Adrenal gland (tissue), 9 donors: ENCODE measurements at regions not wholly inside any gene's neighbourhood (a gene's known extent, or its start where the extent isn't known, plus 50 kb on each side); places are given as distances from the start of the nearest gene placed in this dataset.
"Not testable (repeated sequence)": the region's sequence is repeated elsewhere in the genome, so short reads cannot be mapped to it uniquely, and the experiment has no call there.

ENCODE experiments used
- DNase-seq, 7 donors: peaks; one replicate each; pipeline ENCODE4 v3.0.0-alpha.2; 2019 to 2020
- H3K27ac ChIP-seq, 5 donors: fragments of 200-600 bp; sonication (generic) in 4 of 5; 1 replicate in 3 of 5; 2 replicates in 2 of 5; pipeline versions ENCODE4 v1.5.1 to v1.8.0; 2016 to 2020; ENCODE audit warnings: mild to moderate bottlenecking in 1 of 5
- H3K27me3 ChIP-seq: fragments of 200-600 bp; 2 replicates; pipeline ENCODE4 v1.8.0; 2021
- H3K36me3 ChIP-seq, 2 donors: fragments of 200-600 bp; replicated peaks in 1 of 2; 1 replicate in 1 of 2; 2 replicates in 1 of 2; pipeline versions ENCODE4 v1.5.1 to v1.8.0; 2018 to 2022
- H3K4me1 ChIP-seq, 2 donors: fragments of 200-600 bp; replicated peaks in 1 of 2; 1 replicate in 1 of 2; 2 replicates in 1 of 2; pipeline versions ENCODE4 v1.5.1 to v1.8.0; 2018 to 2021
- H3K4me3 ChIP-seq, 4 donors: fragments of 200-600 bp; sonication (generic) in 3 of 4; one replicate each; pipeline ENCODE4 v1.5.1; 2016 to 2018
- H3K9me3 ChIP-seq, 3 donors: fragments of 200-600 bp; sonication (generic) in 1 of 3; replicated peaks in 1 of 3; 1 replicate in 2 of 3; 2 replicates in 1 of 3; pipeline versions ENCODE4 v1.5.1 to v1.8.0; 2016 to 2021
- CTCF ChIP-seq, 6 experiments: fragments of 450-650 bp in 4 of 6; fragments of 200-600 bp in 2 of 6; sonication (generic) in 1 of 6; IDR thresholded peaks; 1 replicate in 5 of 6; 2 replicates in 1 of 6; pipeline versions ENCODE4 v1.5.1 to v1.8.0; 2016 to 2021; ENCODE audit warnings: antibody characterized with exemption in 6 of 6, mild to moderate bottlenecking in 2 of 6, moderate library complexity in 1 of 6
- POLR2A ChIP-seq, 2 donors: fragments of 450-650 bp; IDR thresholded peaks; one replicate each; pipeline ENCODE4 v1.6.1; 2017; ENCODE audit warnings: antibody characterized with exemption in 2 of 2, mild to moderate bottlenecking in 2 of 2, moderate library complexity in 1 of 2
- WGBS, 4 donors: extraction: QIAGEN DNeasy Blood & Tissue Kit in 2 of 4; methylation state at CpG; one replicate each; pipeline versions ENCODE4 v1.1.5 to v1.1.7; 2013 to 2017; 5-methylcytosine and 5-hydroxymethylcytosine counted together
- intact Hi-C, 2 donors: fragments of 100-400 bp; cut with DNase I; formaldehyde crosslinking; loops; one replicate each; pipeline versions ENCODE4 v1.14.1 to v1.15.0; 2022 to 2023
- donor health status: healthy with polysubstance abuse.
- donor health status: Bipolar disorder and iron deficiency.
- donor health status: DM: yes; HTN: yes; CAD: no.
- donor health status: DM: no; HTN: no; CAD: no.
- donor health status: DM: no; HTN: no; CAD: no.

GRCh38 chr4:138444260-138444659 lies 202.1 kb upstream of the SLC7A11 start:
- intact Hi-C loops, result no loop called here
- H3K27ac ChIP-seq, result no peak overlapping the region
- H3K4me1 ChIP-seq, result no peaks in the 10 kb centered on the region
- H3K4me3 ChIP-seq, result no peak overlapping the region
- DNase-seq, result no peak
- 84 to 94% (median 89%) methylated on average over 2 of the region's 2 CpGs for WGBS, 4 donors
- TF ChIP-seq CTCF (IDR thresholded peaks at IDR 0.05), result no peak
- no peak for TF ChIP-seq POLR2A (IDR thresholded peaks at IDR 0.05)
- H3K9me3 ChIP-seq, result no peaks in the 10 kb centered on the region
- H3K36me3 ChIP-seq, result no peaks in the 10 kb centered on the region
- no peaks in the 10 kb centered on the region for H3K27me3 ChIP-seq

GRCh38 chr4:138439143-138439581 lies 197.0 kb upstream of the SLC7A11 start:
- H3K27ac ChIP-seq, result no peak overlapping the region
- H3K36me3 ChIP-seq, result no peaks in the 10 kb centered on the region
- H3K4me1 ChIP-seq, result no peaks in the 10 kb centered on the region
- intact Hi-C loops, result no loop called here
- TF ChIP-seq POLR2A (IDR thresholded peaks at IDR 0.05) (no peak), CTCF (IDR thresholded peaks at IDR 0.05) (no peak)
- H3K27me3 ChIP-seq, result no peaks in the 10 kb centered on the region
- 58 to 64% (median 63%) methylated on average over 5 of the region's 5 CpGs for WGBS, 4 donors
- no peak overlapping the region for H3K4me3 ChIP-seq
- H3K9me3 ChIP-seq, result no peaks in the 10 kb centered on the region
- DNase-seq, result no peak

DNA sequence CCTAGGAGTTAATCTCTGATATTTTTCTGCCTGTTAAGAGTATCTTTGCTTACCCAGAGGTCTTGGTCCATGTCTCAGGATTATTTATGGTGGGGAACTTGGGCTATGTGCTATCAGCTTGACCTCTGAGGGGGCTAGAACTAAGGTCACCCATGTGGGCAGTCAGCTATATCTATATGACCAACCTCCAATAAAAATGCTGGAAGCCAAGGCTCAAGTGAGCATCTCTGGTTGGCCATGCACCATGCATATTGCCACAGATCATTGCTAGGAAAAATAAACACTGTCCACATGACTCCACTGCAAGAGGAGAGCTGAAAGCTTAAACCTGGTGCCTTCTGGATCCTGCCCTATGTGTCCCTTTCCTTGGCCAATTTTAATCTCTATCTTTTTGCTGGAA lies 196.5 kb upstream of the SLC7A11 start:
- Histone ChIP-seq H3K9me3 (no peaks in the 10 kb centered on the region), H3K36me3 (no peaks in the 10 kb centered on the region), H3K27ac (no peak overlapping the region), H3K27me3 (no peaks in the 10 kb centered on the region), H3K4me3 (no peak overlapping the region), H3K4me1 (no peaks in the 10 kb centered on the region)
- DNase-seq, result no peak
- no peak for TF ChIP-seq CTCF (IDR thresholded peaks at IDR 0.05)
- TF ChIP-seq POLR2A (IDR thresholded peaks at IDR 0.05), result no peak
- intact Hi-C loops, result no loop called here

DNA sequence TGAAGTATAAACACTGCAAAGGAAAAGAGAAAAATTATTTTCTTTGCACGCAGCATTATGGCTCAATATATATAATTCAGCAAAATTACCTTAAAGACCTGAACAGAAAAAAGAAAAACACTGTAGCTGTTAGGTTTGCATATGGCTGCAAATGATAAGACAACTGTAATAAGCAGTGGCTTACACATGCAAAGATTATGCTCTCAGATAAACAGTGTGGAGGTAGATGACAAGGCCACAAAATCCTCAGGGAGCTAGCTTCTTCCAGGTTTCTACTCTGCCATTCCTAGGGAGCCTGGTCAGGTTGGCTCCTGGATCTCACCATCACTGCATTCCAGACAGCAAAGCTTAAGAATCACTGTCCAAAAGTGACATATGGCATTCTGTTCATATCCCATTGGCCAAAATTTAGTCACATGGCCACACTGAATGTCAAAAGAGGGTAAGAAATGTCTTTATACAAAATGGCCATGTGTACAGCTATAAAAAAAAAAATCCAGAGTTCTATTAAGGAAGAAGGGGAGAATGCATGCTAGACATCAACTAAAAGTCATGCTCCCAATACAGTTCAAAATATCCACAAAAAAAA lies 195.2 kb upstream of the SLC7A11 start:
- H3K27me3 ChIP-seq, result no peaks in the 10 kb centered on the region
- no peaks in the 10 kb centered on the region for H3K9me3 ChIP-seq
- WGBS, 4 donors, result 67 to 79% (median 74%) methylated on average over 1 of the region's 1 CpG
- no peaks in the 10 kb centered on the region for H3K4me1 ChIP-seq
- no peak overlapping the region for H3K4me3 ChIP-seq
- no peak for DNase-seq
- H3K36me3 ChIP-seq, result no peaks in the 10 kb centered on the region
- intact Hi-C loops, result no loop called here
- no peak for TF ChIP-seq POLR2A (IDR thresholded peaks at IDR 0.05)
- TF ChIP-seq CTCF (IDR thresholded peaks at IDR 0.05), result no peak
- H3K27ac ChIP-seq, result no peak overlapping the region

DNA sequence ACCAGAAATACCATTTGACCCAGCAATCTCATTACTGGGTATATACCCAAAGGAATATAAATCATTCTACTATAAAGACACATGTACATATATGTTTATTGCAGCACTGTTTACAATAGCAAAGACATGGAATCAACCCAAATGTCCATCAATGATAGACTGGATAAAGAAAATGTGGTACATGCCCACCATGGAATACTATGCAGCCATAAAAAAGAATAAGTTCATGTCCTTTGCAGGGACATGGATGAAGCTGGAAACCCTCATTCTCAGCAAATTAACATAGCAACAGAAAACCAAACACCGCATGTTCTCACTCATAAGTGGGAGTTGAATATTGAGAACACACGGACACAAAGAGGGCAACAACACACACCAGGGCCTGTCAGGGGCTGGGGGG lies 193.6 kb upstream of the SLC7A11 start:
- H3K4me3 ChIP-seq, DNase-seq, H3K4me1 ChIP-seq, H3K36me3 ChIP-seq, intact Hi-C loops, H3K27ac ChIP-seq, H3K9me3 ChIP-seq, H3K27me3 ChIP-seq: not testable (repeated sequence)
- 81 to 94% (median 90%) methylated on average over 2 of the region's 2 CpGs for WGBS, 4 donors

DNA sequence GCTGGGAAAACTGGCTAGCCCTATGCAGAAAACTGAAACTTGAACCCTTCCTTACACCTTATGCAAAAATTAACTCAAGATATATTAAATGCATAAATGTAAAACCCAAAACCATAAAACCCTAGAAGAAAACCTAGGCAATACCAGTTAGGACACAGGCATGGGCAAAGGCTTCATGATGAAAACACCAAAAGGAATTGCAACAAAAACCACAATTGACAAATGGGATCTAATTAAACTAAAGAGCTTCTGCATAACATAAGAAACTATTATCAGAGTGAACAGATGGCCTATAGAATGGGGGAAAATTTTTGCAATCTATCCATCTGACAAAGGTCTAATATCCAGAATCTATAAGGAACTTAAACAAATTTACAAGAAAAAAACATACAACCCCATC lies 192.9 kb upstream of the SLC7A11 start:
- H3K27me3 ChIP-seq, H3K9me3 ChIP-seq, intact Hi-C loops, H3K36me3 ChIP-seq, H3K27ac ChIP-seq, H3K4me1 ChIP-seq, DNase-seq, H3K4me3 ChIP-seq: not testable (repeated sequence)
